Middle frontal gyrus (tissue), 1 donor: ENCODE measurements at regions not wholly inside any gene's neighbourhood (a gene's known extent, or its start where the extent isn't known, plus 50 kb on each side); places are given as distances from the start of the nearest gene placed in this dataset.

Source experiments
- DNase-seq: peaks from one replicate; pipeline ENCODE4 v3.0.0-alpha.2; 2015; ENCODE audit warnings: low spot score; ENCODE audit errors: extremely low spot score

DNA sequence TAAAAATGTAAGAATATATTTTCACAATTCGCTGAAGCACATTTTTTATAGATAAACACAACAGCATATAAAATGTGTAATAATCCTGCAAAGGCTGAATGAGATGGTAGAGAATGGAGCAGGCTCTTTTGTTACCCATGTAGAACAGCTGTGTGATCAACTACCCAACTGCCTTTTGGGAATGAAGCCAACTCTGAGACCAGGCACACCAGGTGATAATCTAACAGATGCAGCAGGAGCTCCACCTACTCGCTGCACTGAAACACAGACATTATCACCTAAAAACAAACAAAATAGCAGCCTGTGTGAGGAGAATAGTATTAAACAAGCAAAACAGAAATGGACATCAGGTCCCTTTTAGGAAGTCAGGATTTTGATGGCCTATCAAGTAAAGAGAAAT is 183.3 kb downstream of the CCDC59 start:
- DNase-seq, result no peak

- no peak for DNase-seq
Measured at GRCh38 chr12:82174383-82174782, 183.8 kb downstream of the CCDC59 start.

DNA sequence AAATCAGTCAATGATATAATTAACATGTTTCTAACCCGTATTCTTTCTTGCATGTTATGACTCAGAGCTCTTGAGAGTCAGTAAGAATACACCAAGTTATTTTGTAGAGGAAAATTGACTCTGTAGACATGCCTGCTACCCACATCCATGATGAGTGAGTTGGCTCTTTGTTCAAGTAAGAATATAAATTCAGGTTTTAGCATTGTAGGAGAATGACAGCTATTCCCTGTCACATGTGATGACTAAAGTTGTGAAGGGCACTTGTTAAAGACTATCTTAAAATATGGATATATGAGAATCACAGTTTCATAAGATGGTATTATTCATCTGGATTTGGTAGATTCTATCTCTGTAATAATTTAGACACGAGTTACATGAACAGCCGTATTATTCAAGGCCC is 209.1 kb downstream of the CCDC59 start:
- DNase-seq, result no peak

DNA sequence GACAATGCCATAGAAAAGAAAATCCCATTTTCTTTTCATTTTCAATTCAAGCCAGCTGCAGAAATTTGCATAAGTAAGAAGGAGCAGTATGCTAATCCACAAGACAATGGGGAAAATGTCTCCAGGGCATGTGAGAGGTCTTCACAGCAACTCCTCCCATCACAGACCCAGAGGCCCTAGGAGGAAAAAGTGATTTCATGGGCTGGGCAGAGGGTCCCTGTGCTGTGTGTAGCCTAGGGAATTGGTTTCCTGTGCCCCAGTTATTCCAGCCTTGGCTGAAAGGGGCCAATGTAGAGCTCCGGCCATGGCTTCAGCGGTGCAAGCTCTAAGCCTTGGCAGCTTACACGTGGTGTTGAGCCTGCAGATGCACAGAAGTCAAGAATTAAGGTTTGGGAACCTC is 211.4 kb downstream of the CCDC59 start:
- no peak for DNase-seq

- no peak for DNase-seq
Measured at GRCh38 chr12:82144505-82144904, 213.7 kb downstream of the CCDC59 start.

- DNase-seq, result no peak
Measured at GRCh38 chr12:82132390-82132789, 225.8 kb downstream of the CCDC59 start.

DNA sequence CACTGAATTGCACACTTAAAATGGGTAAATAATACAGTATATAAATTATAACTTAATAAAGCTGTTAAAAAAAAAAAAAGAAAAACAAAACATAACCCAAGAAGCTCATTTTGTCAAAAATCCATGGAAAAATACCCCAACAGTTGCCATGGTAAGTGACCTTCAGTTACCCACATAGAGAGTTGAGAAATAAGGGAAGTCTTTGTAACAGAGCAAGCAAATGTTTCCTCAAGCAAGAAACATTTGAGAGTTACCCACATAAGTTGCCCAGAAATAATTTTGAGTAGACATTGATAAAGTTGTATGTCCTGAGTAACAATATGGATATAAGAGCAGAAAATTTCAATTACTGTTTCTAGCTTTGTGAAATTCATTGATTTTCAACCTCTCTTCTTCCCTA is 227.4 kb downstream of the CCDC59 start:
- no peak for DNase-seq

DNA sequence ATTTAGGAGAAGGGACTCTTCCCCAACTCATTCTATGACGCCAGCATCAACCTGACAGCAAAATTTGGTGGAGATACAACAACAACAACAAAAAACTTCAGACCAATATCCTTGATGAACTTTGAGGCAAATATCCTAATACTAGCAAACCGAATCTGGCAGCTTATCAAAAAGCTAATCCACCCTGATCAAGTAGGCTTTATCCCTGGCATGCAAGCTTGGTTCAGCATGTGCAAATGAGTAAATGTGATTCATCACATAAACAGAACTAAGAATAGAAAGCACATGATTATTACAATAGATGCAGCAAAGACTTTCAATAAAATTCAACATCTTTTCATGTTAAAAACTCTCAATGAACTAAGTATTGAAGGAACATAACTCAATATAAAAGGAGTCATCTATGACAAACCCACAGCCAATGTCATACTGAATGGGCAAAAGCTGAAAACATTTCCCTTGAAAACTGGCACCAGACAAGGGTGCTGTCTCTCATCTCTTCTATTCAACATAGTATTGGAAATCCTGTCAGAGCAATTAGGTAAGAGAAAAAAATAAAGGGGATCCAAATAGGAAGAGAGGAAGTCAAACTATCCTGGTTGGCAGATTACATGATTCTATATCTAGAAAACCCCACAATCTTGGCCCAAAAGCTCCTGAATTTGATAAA is 233.3 kb downstream of the CCDC59 start:
- DNase-seq, result no peak

DNA sequence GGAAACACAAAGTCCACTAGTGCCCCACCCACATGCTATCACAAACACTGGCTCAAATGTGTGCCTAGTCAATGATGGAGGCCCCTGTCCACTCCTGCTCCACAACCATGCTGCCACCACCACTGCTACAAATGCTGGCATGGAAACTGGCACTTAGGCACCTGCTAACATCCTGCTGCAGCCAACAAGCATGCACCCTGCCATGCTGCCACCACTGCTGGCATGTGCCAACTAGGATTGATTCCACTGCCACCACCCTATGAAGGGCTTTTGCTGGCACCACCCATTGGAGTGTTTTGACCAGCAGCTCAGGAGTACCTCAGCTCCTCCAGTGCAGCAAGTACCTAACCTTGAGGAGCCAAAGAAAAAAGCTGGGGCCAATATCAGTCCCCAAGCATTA is 236.6 kb downstream of the CCDC59 start:
- DNase-seq, result no peak

GRCh38 chr12:82120901-82121300 is 237.3 kb downstream of the CCDC59 start:
- no peak for DNase-seq

DNA sequence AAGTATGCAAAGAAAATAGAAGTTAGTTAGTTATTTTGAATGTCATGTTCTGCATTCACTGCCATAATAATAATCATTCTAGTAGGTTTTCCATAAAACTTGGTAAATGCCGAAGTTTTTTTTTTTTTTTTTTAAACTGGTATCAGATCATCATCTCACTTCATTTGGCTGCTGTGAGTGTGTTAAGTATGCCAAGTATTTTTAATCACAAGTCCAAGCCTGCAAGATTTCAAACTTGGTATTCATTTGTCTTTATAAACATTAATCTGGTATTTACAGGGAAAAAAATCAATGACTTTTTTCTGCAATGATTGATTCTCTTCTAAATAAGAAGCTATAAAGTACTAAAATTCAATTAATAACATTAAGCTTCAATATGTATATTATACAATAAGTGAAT is 248.9 kb downstream of the CCDC59 start:
- DNase-seq, result no peak

GRCh38 chr12:82108615-82109014 is 249.6 kb downstream of the CCDC59 start:
- no peak for DNase-seq

DNA sequence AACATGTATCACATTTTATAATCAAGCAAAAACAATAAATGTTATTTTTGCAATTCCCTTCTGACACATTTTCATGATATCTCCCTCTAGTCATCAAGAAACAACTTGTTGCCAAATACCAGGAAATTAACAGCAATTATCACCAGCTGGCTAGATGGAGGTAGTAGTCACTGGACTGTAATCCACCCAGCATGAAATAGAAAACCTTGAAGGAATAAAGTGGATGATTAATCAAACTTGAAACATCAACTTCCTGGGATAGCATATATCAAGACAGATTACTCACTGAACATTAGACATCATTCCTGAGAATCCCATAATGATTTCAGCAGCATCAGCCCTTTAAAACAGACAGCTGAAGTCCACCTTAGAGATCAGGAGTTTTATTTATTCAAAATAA is 259.0 kb downstream of the CCDC59 start:
- DNase-seq, result no peak

GRCh38 chr12:82097877-82098276 is 260.3 kb downstream of the CCDC59 start:
- DNase-seq, result no peak

DNA sequence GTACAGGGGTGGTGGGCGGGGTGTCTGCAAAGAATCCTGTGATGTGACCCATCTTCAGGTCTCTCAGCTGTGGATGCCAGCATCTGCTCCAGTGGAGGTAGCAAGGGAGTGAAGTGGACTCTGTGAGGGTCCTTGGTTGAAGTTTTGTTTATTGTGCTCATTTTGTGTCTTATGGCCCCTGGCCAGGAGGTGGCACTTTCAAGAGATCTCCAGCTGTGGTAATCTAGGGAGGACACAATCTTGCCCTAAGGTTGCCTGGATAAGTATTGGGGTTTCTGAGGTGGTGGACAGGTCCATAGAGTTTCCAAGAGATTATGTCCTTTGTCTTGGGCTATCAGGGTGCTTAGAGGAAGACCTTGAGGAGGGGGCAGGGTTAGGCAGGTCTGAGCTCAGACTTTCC is 260.7 kb downstream of the CCDC59 start:
- DNase-seq, result no peak

GRCh38 chr12:82090165-82090564 is 268.0 kb downstream of the CCDC59 start:
- no peak for DNase-seq

DNA sequence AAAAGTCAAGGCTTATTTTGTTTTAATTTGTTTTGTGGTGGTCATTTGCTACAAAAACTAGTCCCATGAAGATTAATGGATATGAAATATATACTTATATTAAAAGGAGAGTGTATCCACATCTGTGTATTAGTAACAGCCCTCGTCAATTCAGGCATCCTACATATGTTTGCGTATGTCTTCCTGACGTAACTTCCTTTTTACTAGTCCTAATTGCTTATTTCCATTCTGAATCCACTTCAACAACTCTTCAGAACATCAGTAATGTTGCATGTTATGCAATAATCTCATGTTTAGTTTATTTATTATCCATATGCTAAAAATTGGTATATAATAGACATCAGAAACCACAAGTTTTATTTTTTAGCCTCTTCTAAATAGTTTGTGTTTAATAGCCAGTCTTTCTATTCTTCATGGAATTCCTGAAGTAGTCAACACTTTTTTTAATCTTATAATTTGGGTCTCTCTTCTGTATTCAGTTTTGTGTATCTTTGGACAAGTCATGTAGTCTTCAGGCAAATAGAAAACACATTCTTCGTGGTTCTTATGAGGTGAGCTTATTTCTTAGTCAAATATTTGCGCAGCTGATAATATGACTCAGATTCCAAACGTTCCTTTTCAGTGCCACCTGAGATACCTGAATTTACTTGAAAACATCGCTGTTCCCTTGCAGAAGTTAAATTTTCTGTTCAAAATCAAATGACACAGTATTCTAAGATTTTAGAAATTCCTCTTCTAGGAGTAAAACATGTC is 268.6 kb downstream of the CCDC59 start:
- DNase-seq, result no peak

GRCh38 chr12:82082501-82082900 is 275.7 kb downstream of the CCDC59 start:
- DNase-seq, result no peak

DNA sequence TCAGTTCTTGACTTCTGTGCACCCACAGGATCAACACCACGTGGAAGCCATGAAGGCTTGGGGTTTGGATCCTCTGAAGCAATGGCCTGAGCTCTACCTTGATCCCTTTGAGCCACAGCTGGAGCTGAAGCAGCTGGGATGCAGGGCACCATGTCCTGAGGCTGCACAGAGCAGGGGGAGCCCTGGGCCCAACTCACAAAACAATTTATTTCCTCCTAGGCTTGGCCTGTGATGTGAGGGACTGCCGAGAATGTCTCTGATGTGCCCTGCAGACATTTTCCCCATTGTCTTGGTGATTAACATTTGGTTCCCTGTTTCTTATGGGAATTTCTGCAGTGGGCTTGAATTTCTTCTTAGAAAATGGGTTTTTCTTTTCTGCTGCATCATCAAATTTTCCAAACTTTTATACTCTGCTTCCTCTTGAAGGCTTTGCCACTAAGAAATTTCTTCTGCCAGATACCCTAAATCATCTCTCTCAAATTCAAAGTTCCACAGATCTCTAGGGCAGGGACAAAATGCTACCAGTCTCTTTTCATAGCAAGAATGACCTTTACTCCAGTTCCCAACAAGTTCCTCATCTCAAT is 288.2 kb downstream of the CCDC59 start:
- no peak for DNase-seq

DNA sequence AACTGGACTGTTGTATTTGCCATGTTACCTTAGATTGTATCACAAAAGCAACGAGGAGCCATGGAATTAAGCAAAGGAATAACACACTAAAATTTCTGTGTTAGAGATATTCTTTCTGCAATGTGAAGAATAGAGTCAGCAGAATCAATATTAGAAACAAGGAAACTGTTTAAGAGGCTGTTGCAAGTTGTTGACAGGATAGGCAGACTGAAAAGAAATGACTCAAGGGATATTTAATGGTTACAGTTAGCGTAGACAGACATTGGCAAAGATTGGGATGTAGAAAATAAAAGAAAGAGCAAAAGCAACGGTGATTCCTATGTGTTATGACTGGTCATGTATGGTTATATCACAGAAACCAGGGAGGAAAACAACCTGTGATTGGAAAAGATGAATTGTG is 299.0 kb upstream of the PPFIA2 start:
- DNase-seq, result no peak

GRCh38 chr12:82057770-82058169 is 298.6 kb upstream of the PPFIA2 start:
- DNase-seq, result no peak

DNA sequence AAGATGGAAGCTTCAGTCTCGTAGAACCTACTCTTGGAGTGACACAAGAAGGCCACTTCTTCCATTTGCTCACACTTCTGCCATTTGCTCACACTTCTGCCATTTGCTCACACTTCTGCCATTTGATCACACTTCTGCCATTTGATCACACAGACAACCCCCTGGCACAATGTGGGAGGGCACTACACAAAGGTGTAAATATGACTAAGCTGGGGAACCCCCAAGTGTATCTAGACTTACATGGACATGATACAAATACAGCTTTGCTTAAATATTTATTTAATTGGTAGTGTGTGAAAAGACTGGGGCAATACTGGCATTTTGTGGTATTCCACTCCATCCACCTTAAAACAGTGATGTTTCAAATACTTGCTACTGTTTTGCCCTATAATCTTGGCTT is 296.2 kb upstream of the PPFIA2 start:
- DNase-seq, result no peak

- DNase-seq, result no peak
Measured at GRCh38 chr12:82054566-82054965, 295.4 kb upstream of the PPFIA2 start.
